SK-N-SH treated with all-trans-retinoic acid at 6 μM for 48 hours (cell line): ENCODE measurements at regions not wholly inside any gene's neighbourhood (a gene's known extent, or its start where the extent isn't known, plus 50 kb on each side); places are given as distances from the start of the nearest gene placed in this dataset.

ENCODE experiments used
- ATAC-seq: fragments of 200-7000 bp; cut with Tn5 transposase; 3 replicates; pipeline ENCODE4 v1.9.1; 2020; ENCODE audit warnings: mild to moderate bottlenecking, moderate library complexity
- ARNTL ChIP-seq: fragments of 450-650 bp; formaldehyde crosslinking; IDR thresholded peaks from 2 replicates; pipeline ENCODE4 v1.5.0; 2020; ENCODE audit warnings: low read depth, mild to moderate bottlenecking, moderate library complexity, borderline replicate concordance
- CSDC2 ChIP-seq: fragments of 250-450 bp; sonication (Bioruptor Pico); IDR thresholded peaks from 2 replicates; pipeline ENCODE4 v1.5.0; 2020; ENCODE audit warnings: mild to moderate bottlenecking, moderate library complexity
- ESRRG ChIP-seq: fragments of 250-450 bp; sonication (Bioruptor Pico); IDR thresholded peaks from 2 replicates; pipeline ENCODE4 v1.6.1; 2021; ENCODE audit warnings: mild to moderate bottlenecking
- GLIS3 ChIP-seq: fragments of 250-450 bp; sonication (Bioruptor Pico); IDR thresholded peaks from 2 replicates; pipeline ENCODE4 v1.5.0; 2020; ENCODE audit warnings: mild to moderate bottlenecking, moderate library complexity
- ISL1 ChIP-seq: fragments of 250-450 bp; sonication (Bioruptor Pico); IDR thresholded peaks from 2 replicates; pipeline ENCODE4 v2.1.2; 2022; ENCODE audit warnings: mild to moderate bottlenecking, moderate library complexity
- OSR1 ChIP-seq: fragments of 250-450 bp; sonication (Bioruptor Pico); IDR thresholded peaks from 2 replicates; pipeline ENCODE4 v1.8.0; 2022; ENCODE audit warnings: moderate library complexity, mild to moderate bottlenecking, inconsistent platforms
- PPARA ChIP-seq: fragments of 250-450 bp; sonication (Bioruptor Pico); IDR thresholded peaks from 2 replicates; pipeline ENCODE4 v1.5.0; 2020; ENCODE audit warnings: mild to moderate bottlenecking, borderline replicate concordance
- RARB ChIP-seq: fragments of 250-450 bp; sonication (Bioruptor Pico); IDR thresholded peaks from 2 replicates; pipeline ENCODE4 v1.8.0; 2021; ENCODE audit warnings: mild to moderate bottlenecking, moderate library complexity
- SNAI2 ChIP-seq: fragments of 250-450 bp; sonication (Bioruptor Pico); IDR thresholded peaks from 2 replicates; pipeline ENCODE4 v1.5.0; 2020; ENCODE audit warnings: mild to moderate bottlenecking, moderate library complexity
- TCF4 ChIP-seq: fragments of 250-450 bp; sonication (Bioruptor Pico); IDR thresholded peaks from 2 replicates; pipeline ENCODE4 v1.8.0; 2021; ENCODE audit warnings: mild to moderate bottlenecking, moderate library complexity, borderline replicate concordance
- TOX ChIP-seq: fragments of 250-450 bp; sonication (Bioruptor Pico); IDR thresholded peaks from 2 replicates; pipeline ENCODE4 v1.8.0; 2021; ENCODE audit warnings: mild to moderate bottlenecking, moderate library complexity, borderline replicate concordance
- ZC3H10 ChIP-seq: fragments of 250-450 bp; sonication (Bioruptor Pico); IDR thresholded peaks from 2 replicates; pipeline ENCODE4 v1.5.1; 2021; ENCODE audit warnings: mild to moderate bottlenecking, moderate library complexity
- ZFP30 ChIP-seq: fragments of 450-650 bp; formaldehyde crosslinking; IDR thresholded peaks from 2 replicates; pipeline ENCODE4 v1.5.0; 2022; ENCODE audit warnings: mild to moderate bottlenecking, moderate library complexity
- ZNF565 ChIP-seq: fragments of 450-650 bp; formaldehyde crosslinking; conservative IDR thresholded peaks from 2 replicates; pipeline ENCODE4 v1.5.0; 2020; ENCODE audit warnings: low read depth, mild to moderate bottlenecking, moderate library complexity
- ZNF70 ChIP-seq: fragments of 450-650 bp; formaldehyde crosslinking; IDR thresholded peaks from 2 replicates; pipeline ENCODE4 v1.5.0; 2020; ENCODE audit warnings: mild to moderate bottlenecking, moderate library complexity
- ZNF8 ChIP-seq: fragments of 450-650 bp; formaldehyde crosslinking; IDR thresholded peaks from 2 replicates; pipeline ENCODE4 v1.5.0; 2020; ENCODE audit warnings: mild to moderate bottlenecking, moderate library complexity
- TF ChIP-seq, protein P1 (sequence below): fragments of 250-450 bp; sonication (Bioruptor Pico); IDR thresholded peaks from 2 replicates; pipeline ENCODE4 v1.8.0; 2020; ENCODE audit warnings: mild to moderate bottlenecking, moderate library complexity, borderline replicate concordance
- TF ChIP-seq, protein P2 (sequence below): fragments of 250-450 bp; sonication (Bioruptor Pico); IDR thresholded peaks from 2 replicates; pipeline ENCODE4 v1.5.0; 2020; ENCODE audit warnings: mild to moderate bottlenecking, moderate library complexity
- TF ChIP-seq, protein P3 (sequence below): fragments of 250-450 bp; sonication (Bioruptor Pico); IDR thresholded peaks from 2 replicates; pipeline ENCODE4 v1.8.0; 2021; ENCODE audit warnings: low read depth, mild to moderate bottlenecking, moderate library complexity, borderline replicate concordance
- TF ChIP-seq, protein P4 (sequence below): fragments of 250-450 bp; sonication (Bioruptor Pico); IDR thresholded peaks from 2 replicates; pipeline ENCODE4 v1.5.1; 2020; ENCODE audit warnings: low read depth, mild to moderate bottlenecking, moderate library complexity

DNA sequence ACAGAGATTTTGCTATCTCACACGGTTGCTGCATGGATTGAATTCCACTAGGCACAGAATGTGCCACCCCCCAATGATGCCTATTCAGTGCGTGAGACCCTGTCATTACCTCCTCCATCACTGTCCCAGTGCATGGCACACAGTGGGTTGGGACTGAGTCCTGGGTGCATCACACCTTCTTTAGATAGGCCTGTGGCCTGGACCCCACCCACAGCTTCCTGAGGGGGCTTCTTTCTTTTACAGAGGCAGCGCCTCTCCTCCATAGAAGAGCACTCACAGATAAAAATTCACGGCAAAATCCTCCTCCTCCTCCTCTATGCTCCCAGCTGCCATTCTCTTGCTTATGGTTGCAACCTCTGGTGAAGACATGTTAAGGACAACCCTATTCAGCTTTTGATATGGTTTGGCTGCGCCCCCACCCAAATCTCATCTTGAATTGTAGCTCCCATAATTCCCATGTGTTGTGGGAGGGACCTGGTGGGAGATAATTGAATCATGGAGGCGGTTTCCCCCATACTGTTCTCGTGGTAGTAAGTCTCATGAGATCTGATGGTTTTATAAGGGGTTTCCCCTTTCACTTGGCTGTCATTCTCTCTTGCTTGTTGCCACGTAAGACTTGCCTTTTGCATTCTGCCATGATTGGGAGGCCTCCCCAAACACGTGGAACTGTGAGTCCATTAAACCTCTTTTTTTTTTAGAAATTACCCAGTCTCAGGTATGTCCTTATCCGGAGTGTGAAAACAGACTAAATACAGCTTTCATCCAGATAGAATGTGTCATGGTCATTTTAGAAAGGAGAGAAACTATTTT, 147.6 kb downstream of the KLF13 start:
- no peak for ATAC-seq
- TF ChIP-seq ARNTL (CRISPR knock-in tag): no peak

DNA sequence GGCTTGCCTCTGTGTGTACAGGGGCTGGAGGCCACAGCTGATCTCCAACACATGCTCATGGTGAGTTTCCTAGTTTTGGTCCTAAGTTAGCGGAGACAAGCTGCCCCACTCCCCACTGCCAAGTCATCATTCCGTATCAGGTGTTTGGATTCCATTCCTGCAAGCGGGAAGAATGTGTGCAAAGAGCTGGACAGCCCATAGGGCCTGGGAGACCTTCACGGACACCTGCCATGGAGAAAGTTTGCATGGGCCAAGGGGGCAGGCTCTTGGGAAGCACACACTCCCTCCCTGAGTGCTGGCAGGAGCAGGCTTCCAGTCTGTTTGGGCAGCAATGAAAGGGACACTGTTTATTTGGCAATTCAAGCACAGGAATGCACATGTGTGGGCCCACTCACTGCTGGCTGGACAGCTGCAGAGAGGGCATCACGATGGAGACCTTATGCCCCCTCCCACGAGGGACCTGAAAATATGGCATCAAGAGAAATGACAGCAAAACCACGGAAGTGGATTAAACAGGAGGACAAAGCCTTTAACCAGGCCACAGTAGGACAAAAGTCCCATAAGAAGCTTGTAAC, 149.7 kb downstream of the KLF13 start:
- TF ChIP-seq, protein P1, sequence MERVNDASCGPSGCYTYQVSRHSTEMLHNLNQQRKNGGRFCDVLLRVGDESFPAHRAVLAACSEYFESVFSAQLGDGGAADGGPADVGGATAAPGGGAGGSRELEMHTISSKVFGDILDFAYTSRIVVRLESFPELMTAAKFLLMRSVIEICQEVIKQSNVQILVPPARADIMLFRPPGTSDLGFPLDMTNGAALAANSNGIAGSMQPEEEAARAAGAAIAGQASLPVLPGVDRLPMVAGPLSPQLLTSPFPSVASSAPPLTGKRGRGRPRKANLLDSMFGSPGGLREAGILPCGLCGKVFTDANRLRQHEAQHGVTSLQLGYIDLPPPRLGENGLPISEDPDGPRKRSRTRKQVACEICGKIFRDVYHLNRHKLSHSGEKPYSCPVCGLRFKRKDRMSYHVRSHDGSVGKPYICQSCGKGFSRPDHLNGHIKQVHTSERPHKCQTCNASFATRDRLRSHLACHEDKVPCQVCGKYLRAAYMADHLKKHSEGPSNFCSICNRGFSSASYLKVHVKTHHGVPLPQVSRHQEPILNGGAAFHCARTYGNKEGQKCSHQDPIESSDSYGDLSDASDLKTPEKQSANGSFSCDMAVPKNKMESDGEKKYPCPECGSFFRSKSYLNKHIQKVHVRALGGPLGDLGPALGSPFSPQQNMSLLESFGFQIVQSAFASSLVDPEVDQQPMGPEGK: no peak
- TF ChIP-seq ZC3H10 (CRISPR knock-in tag): no peak
- no peak for TF ChIP-seq ZNF8
- TF ChIP-seq TCF4 (CRISPR knock-in tag): no peak
- no peak for TF ChIP-seq ZNF565 (CRISPR knock-in tag)
- TF ChIP-seq, protein P2, sequence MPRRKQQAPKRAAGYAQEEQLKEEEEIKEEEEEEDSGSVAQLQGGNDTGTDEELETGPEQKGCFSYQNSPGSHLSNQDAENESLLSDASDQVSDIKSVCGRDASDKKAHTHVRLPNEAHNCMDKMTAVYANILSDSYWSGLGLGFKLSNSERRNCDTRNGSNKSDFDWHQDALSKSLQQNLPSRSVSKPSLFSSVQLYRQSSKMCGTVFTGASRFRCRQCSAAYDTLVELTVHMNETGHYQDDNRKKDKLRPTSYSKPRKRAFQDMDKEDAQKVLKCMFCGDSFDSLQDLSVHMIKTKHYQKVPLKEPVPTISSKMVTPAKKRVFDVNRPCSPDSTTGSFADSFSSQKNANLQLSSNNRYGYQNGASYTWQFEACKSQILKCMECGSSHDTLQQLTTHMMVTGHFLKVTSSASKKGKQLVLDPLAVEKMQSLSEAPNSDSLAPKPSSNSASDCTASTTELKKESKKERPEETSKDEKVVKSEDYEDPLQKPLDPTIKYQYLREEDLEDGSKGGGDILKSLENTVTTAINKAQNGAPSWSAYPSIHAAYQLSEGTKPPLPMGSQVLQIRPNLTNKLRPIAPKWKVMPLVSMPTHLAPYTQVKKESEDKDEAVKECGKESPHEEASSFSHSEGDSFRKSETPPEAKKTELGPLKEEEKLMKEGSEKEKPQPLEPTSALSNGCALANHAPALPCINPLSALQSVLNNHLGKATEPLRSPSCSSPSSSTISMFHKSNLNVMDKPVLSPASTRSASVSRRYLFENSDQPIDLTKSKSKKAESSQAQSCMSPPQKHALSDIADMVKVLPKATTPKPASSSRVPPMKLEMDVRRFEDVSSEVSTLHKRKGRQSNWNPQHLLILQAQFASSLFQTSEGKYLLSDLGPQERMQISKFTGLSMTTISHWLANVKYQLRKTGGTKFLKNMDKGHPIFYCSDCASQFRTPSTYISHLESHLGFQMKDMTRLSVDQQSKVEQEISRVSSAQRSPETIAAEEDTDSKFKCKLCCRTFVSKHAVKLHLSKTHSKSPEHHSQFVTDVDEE (CRISPR knock-in tag): no peak
- TF ChIP-seq PPARA: no peak
- TF ChIP-seq ISL1 (CRISPR knock-in tag): no peak
- TF ChIP-seq, protein P3, sequence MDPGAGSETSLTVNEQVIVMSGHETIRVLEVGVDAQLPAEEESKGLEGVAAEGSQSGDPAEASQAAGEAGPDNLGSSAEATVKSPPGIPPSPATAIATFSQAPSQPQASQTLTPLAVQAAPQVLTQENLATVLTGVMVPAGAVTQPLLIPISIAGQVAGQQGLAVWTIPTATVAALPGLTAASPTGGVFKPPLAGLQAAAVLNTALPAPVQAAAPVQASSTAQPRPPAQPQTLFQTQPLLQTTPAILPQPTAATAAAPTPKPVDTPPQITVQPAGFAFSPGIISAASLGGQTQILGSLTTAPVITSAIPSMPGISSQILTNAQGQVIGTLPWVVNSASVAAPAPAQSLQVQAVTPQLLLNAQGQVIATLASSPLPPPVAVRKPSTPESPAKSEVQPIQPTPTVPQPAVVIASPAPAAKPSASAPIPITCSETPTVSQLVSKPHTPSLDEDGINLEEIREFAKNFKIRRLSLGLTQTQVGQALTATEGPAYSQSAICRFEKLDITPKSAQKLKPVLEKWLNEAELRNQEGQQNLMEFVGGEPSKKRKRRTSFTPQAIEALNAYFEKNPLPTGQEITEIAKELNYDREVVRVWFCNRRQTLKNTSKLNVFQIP: no peak
- no peak for TF ChIP-seq ESRRG (CRISPR knock-in tag)
- TF ChIP-seq, all 23 proteins: peak for 0
- ATAC-seq: no peak

DNA sequence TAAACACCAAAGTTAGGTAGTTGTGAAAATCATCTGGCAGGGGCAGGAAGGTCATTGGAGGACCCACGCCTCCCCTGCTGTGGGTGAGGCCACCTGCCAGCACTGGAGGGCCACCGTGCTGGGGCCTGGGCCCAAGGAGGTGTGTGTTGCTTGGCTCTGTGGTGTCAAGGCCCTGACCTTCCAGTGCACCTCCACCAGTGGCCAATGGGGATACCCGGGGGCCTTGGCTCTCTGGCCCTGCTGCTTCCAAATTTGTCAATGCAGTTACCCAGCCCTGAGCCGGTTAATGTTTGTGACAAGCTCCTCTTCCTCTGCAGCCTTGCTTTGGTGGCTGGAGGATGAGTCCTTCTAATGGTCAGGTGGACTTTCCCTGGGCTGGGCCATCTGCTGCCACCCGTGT, 150.2 kb downstream of the KLF13 start:
- TF ChIP-seq ARNTL (CRISPR knock-in tag) (no peak), ESRRG (CRISPR knock-in tag) (no peak), ZFP30 (CRISPR knock-in tag) (no peak), SNAI2 (no peak), ZNF70 (no peak), TOX (CRISPR knock-in tag) (no peak), TCF4 (CRISPR knock-in tag) (no peak), GLIS3 (no peak)
- no peak for ATAC-seq

DNA sequence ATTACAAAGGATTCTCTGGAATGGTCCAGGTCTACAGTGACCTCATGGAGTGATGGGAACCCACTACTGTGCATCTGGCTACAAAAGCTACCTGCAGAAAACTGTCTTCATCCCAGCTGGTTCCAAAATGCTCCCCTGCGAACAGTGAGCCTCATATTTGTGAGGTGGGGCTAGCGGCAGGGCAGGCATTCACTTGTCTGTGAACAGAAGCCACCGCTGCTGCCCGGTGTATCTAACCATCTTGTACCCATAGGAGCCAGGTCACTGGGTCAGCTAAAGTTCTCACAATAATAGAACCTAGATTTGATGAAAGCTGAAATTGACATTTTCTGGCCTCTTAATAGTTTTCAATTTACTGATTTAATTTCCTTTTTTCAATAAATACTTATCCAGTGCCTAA, 150.7 kb downstream of the KLF13 start:
- no peak for TF ChIP-seq ZNF70
- no peak for TF ChIP-seq TCF4 (CRISPR knock-in tag)
- TF ChIP-seq OSR1 (CRISPR knock-in tag): no peak
- no peak for TF ChIP-seq PPARA
- TF ChIP-seq GLIS3: no peak
- TF ChIP-seq ISL1 (CRISPR knock-in tag): no peak
- no peak for TF ChIP-seq ARNTL (CRISPR knock-in tag)
- TF ChIP-seq ZNF8: no peak
- TF ChIP-seq, protein P4, sequence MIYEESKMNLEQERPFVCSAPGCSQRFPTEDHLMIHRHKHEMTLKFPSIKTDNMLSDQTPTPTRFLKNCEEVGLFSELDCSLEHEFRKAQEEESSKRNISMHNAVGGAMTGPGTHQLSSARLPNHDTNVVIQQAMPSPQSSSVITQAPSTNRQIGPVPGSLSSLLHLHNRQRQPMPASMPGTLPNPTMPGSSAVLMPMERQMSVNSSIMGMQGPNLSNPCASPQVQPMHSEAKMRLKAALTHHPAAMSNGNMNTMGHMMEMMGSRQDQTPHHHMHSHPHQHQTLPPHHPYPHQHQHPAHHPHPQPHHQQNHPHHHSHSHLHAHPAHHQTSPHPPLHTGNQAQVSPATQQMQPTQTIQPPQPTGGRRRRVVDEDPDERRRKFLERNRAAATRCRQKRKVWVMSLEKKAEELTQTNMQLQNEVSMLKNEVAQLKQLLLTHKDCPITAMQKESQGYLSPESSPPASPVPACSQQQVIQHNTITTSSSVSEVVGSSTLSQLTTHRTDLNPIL (CRISPR knock-in tag): no peak
- TF ChIP-seq TOX (CRISPR knock-in tag): no peak
- TF ChIP-seq ESRRG (CRISPR knock-in tag): no peak
- TF ChIP-seq, protein P2 (CRISPR knock-in tag): no peak
- no peak for TF ChIP-seq SNAI2
- no peak for TF ChIP-seq RARB (CRISPR knock-in tag)
- no peak for TF ChIP-seq CSDC2
- TF ChIP-seq, protein P1: no peak

More for the DNA sequence above, 150.7 kb downstream of the KLF13 start:
- no peak for ATAC-seq
